ENCODE measurements at regions not wholly inside any gene's neighbourhood (a gene's known extent, or its start where the extent isn't known, plus 50 kb on each side); places are given as distances from the start of the nearest gene placed in this dataset.

- ChIA-PET CTCF (ENCODE audit: partially characterized antibody) (no interaction called here), POLR2A (ENCODE audit: partially characterized antibody) (no interaction called here)
- DNase-seq (ENCODE audit: low read depth in 1 of 2, low spot score in 2 of 2) (no peak), FAIRE-seq (no peak)
- Histone ChIP-seq H3K4me3 (ENCODE audit: extremely low read depth in 1 of 4, insufficient read depth in 2 of 4, low read depth in 3 of 4, low read length in 4 of 4) (no peak overlapping the region), H4K20me1 (replicated peaks in 1 of 2; ENCODE audit: control insufficient read depth in 1 of 2, insufficient read depth in 2 of 2, low read length in 2 of 2) (no peaks in the 10 kb centered on the region), H3K4me1 (replicated peaks in 1 of 4; ENCODE audit: control insufficient read depth in 3 of 4, insufficient read depth in 4 of 4, low read length in 3 of 4) (no peaks in the 10 kb centered on the region), H4K8ac (ENCODE audit: extremely low read depth, insufficient read depth, low read length) (no peak overlapping the region), H3K79me2 (ENCODE audit: control insufficient read depth in 1 of 2, insufficient read depth in 2 of 2, low read length in 2 of 2) (no peaks in the 10 kb centered on the region), H3K23me2 (ENCODE audit: low read depth, low read length) (no peaks in the 10 kb centered on the region), H3K36me3 (ENCODE audit: control insufficient read depth in 2 of 4, insufficient read depth in 4 of 4, low read length in 3 of 4) (no peaks in the 10 kb centered on the region), H3K9me3 (ENCODE audit: insufficient read depth in 2 of 2, low read depth in 1 of 2, low read length in 1 of 2) (no peaks in the 10 kb centered on the region), H2BK20ac (ENCODE audit: low read length) (no peak overlapping the region), H4K91ac (replicated peaks; ENCODE audit: insufficient read length, low read length) (no peak overlapping the region), H3K18ac (ENCODE audit: extremely low read depth, low read length) (no peak overlapping the region), H3K27me3 (replicated peaks in 1 of 4; ENCODE audit: control insufficient read depth in 3 of 4, extremely low read depth in 1 of 4, insufficient read depth in 3 of 4, low read length in 3 of 4) (no peaks in the 10 kb centered on the region), H2AFZ (ENCODE audit: low read length) (no peak overlapping the region), H3K56ac (replicated peaks; ENCODE audit: insufficient read length, low read depth, low read length) (no peak overlapping the region), H3K4me2 (ENCODE audit: insufficient read depth in 1 of 2, low read depth in 2 of 2, low read length in 2 of 2) (no peak overlapping the region), H3K79me1 (ENCODE audit: low read depth, low read length) (no peaks in the 10 kb centered on the region), H2BK5ac (ENCODE audit: low read depth, low read length) (no peak overlapping the region), H2BK12ac (ENCODE audit: low read depth, low read length) (no peak overlapping the region), H3K27ac (ENCODE audit: low read depth, low read length) (no peak overlapping the region), H2BK120ac (replicated peaks; ENCODE audit: low read depth, low read length) (no peak overlapping the region), H4K5ac (ENCODE audit: insufficient read length, low read depth, low read length) (no peak overlapping the region), H2BK15ac (ENCODE audit: low read length) (no peak overlapping the region), H3K4ac (replicated peaks; ENCODE audit: insufficient read length, low read depth, low read length) (no peak overlapping the region), H3K23ac (ENCODE audit: insufficient read length) (no peak overlapping the region), H2AK5ac (ENCODE audit: low read depth, low read length) (no peak overlapping the region), H3K9ac (replicated peaks in 1 of 4; ENCODE audit: extremely low read depth in 1 of 4, low read depth in 3 of 4, low read length in 3 of 4) (no peak overlapping the region), H3K14ac (ENCODE audit: insufficient read length) (no peak overlapping the region)
- TF ChIP-seq ASH2L (IDR thresholded peaks at IDR 0.05; ENCODE audit: low read length) (no peak), RXRA (IDR thresholded peaks at IDR 0.05; ENCODE audit: insufficient read depth, low read depth, low read length) (no peak), BRCA1 (IDR thresholded peaks at IDR 0.05; ENCODE audit: low read depth, low read length) (no peak), RBBP5 (IDR thresholded peaks at IDR 0.05; ENCODE audit: borderline replicate concordance, low read depth, low read length) (no peak)
Measured at GRCh38 chrX:125094901-125095300, 224.8 kb upstream of the TEX13C start.

Measured in H1 (cell line).